Ascending aorta (tissue), 2 donors: ENCODE measurements at regions not wholly inside any gene's neighbourhood (a gene's known extent, or its start where the extent isn't known, plus 50 kb on each side); places are given as distances from the start of the nearest gene placed in this dataset.
"Not testable (repeated sequence)": the region's sequence is repeated elsewhere in the genome, so short reads cannot be mapped to it uniquely, and the experiment has no call there.

ENCODE experiments used
- DNase-seq, 2 donors: peaks; one replicate each; pipeline ENCODE4 v3.0.0-alpha.2; 2019; ENCODE audit warnings: low spot score in 2 of 2
- H3K27ac ChIP-seq, 2 donors: fragments of 200-600 bp; sonication (generic); one replicate each; pipeline ENCODE4 v1.5.1; 2016 to 2017; ENCODE audit warnings: mild to moderate bottlenecking in 1 of 2
- H3K27me3 ChIP-seq: fragments of 200-600 bp; sonication (generic); one replicate; pipeline ENCODE4 v1.5.1; 2017
- H3K36me3 ChIP-seq, 2 donors: fragments of 200-600 bp; sonication (generic); one replicate each; pipeline ENCODE4 v1.5.1; 2016
- H3K4me1 ChIP-seq, 2 donors: fragments of 200-600 bp; sonication (generic); one replicate each; pipeline ENCODE4 v1.5.1; 2016 to 2017; ENCODE audit warnings: mild to moderate bottlenecking in 1 of 2
- H3K4me3 ChIP-seq, 2 donors: fragments of 200-600 bp; sonication (generic); one replicate each; pipeline ENCODE4 v1.5.1; 2016 to 2017; ENCODE audit warnings: mild to moderate bottlenecking in 1 of 2
- H3K9me3 ChIP-seq, 2 donors: fragments of 200-600 bp; sonication (generic); one replicate each; pipeline ENCODE4 v1.5.1; 2016
- intact Hi-C: fragments of 100-400 bp; cut with DNase I; formaldehyde crosslinking; loops from one replicate; pipeline ENCODE4 v1.15.1; 2023
- TF ChIP-seq, protein P1 (sequence below), 3 experiments: fragments of 200-600 bp in 2 of 3; fragments of 450-650 bp in 1 of 3; sonication (generic) in 2 of 3; IDR thresholded peaks; one replicate each; pipeline ENCODE4 v1.5.1; 2016 to 2019; ENCODE audit warnings: antibody characterized with exemption in 3 of 3, mild to moderate bottlenecking in 1 of 3, moderate library complexity in 1 of 3

DNA sequence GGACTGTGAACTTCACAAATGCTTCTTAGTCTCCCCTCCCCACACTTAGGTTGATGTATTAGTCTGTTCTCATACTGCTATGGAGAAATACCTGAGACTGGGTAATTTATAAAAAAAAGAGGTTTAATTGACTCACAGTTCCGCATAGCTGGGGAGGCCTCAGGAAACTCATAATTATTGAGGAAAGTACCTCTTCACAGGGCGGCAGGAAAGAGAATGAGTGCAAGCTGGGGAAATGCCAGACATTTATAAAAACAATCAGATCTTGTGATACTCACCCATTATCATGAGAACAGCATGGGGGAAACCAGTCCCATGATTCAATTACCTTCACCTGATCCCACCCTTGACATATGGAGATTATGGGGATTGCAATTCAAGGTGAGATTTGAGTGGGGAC is 178.8 kb downstream of the SLC38A4 start:
- intact Hi-C loops, result no loop called here
- Histone ChIP-seq H3K36me3 (no peaks in the 10 kb centered on the region), H3K27me3 (no peaks in the 10 kb centered on the region), H3K27ac (no peak overlapping the region), H3K4me1 (no peaks in the 10 kb centered on the region), H3K9me3 (no peaks in the 10 kb centered on the region), H3K4me3 (no peak overlapping the region)
- TF ChIP-seq, protein P1, sequence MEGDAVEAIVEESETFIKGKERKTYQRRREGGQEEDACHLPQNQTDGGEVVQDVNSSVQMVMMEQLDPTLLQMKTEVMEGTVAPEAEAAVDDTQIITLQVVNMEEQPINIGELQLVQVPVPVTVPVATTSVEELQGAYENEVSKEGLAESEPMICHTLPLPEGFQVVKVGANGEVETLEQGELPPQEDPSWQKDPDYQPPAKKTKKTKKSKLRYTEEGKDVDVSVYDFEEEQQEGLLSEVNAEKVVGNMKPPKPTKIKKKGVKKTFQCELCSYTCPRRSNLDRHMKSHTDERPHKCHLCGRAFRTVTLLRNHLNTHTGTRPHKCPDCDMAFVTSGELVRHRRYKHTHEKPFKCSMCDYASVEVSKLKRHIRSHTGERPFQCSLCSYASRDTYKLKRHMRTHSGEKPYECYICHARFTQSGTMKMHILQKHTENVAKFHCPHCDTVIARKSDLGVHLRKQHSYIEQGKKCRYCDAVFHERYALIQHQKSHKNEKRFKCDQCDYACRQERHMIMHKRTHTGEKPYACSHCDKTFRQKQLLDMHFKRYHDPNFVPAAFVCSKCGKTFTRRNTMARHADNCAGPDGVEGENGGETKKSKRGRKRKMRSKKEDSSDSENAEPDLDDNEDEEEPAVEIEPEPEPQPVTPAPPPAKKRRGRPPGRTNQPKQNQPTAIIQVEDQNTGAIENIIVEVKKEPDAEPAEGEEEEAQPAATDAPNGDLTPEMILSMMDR (IDR thresholded peaks at IDR 0.05), result no peak
- DNase-seq, result no peak

DNA sequence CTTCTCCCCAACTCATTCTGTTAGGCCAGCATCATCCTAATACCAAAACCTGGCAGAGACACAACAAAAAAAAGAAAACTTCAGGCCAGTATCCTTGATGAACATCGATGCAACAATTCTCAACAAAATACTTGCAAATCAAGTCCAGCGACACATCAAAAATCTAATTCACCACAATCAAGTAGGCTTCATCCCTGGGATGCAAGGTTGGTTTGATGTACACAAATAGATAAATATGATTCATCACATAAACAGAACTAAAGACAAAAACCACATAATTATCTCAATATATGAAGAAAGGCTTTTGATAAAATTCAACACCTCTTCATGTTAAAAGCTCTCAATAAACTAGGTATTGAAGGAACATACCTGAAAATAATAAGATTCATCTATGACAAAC is 184.1 kb downstream of the SLC38A4 start:
- H3K9me3 ChIP-seq, result peaks cover 0 to 10% of the 10 kb centered on the region in 2 donors
- H3K27me3 ChIP-seq, H3K36me3 ChIP-seq, intact Hi-C loops, DNase-seq, H3K4me3 ChIP-seq, H3K27ac ChIP-seq, H3K4me1 ChIP-seq: not testable (repeated sequence)

DNA sequence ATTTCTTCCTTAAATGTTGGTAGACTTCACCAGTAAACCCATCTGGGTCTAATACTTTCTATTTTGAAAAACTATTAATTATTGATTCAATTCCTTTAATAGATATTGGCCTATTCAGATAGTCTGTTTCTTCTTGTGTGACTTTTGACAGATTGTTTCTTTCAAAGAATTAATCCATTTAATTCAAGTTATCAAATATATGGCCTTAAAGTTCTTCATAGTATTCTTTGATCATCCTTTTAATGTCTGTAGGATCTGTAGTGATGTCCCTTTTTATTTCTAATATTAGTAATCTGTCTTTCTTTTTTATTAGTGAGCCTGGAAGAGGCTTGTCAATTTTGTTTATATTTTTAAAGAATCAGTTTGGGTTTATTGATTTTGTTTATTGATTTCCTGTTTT is 190.0 kb downstream of the SLC38A4 start:
- intact Hi-C loops, result no loop called here
- Histone ChIP-seq H3K4me3 (no peak overlapping the region), H3K27me3 (no peaks in the 10 kb centered on the region), H3K4me1 (peaks cover 0 to 3% of the 10 kb centered on the region in 2 donors), H3K36me3 (no peaks in the 10 kb centered on the region), H3K9me3 (peaks cover 0 to 32% of the 10 kb centered on the region in 2 donors), H3K27ac (no peak overlapping the region)
- no peak for DNase-seq
- TF ChIP-seq, protein P1 (IDR thresholded peaks at IDR 0.05), result no peak

DNA sequence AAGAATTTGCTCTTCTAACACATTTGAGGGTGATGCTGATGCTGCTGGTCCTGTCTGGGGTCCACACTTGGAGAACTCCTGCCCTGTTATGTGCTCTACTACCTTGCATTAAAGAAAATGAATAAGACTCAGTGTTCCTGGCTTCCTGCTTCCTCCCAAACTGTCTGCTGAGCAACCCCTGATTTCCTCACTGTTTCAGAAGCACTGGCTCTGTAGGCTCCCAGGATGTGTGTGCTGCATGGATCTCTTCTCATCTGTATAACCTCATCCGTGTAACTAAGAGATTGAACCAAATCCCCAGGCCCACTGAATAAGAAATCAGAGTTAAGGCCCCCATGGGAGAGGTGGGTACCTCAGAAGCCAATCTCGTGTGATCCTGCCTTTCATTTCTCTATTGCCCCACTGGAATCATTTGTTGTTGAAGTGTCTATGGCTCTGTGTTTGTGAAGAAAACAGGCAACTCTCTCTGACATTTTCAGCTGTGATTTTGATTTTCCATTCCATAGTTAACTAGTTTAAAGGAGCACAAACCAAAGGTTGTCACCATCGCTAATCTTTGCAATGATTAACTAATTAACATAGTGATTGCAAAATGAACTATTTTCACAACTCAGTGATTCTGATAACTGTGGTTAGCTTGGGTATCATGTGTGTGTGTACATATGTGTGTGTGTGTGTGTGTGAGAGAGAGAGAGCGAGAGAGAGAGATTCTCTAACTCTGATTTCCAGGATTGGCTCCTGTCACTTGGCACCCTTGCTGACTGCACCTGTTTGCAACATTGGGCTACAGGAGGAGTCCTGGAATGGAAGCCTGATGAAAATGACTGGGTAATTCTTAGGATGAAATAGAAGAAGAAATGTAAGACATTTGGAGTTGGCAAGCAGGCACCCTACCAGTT is 196.2 kb downstream of the SLC38A4 start:
- Histone ChIP-seq H3K36me3 (no peaks in the 10 kb centered on the region), H3K27me3 (no peaks in the 10 kb centered on the region), H3K4me1 (peaks cover 0 to 3% of the 10 kb centered on the region in 2 donors), H3K9me3 (peaks cover 0 to 6% of the 10 kb centered on the region in 2 donors), H3K27ac (no peak overlapping the region), H3K4me3 (no peak overlapping the region)
- DNase-seq, result no peak
- intact Hi-C loops, result no loop called here
- TF ChIP-seq, protein P1 (IDR thresholded peaks at IDR 0.05), result no peak

DNA sequence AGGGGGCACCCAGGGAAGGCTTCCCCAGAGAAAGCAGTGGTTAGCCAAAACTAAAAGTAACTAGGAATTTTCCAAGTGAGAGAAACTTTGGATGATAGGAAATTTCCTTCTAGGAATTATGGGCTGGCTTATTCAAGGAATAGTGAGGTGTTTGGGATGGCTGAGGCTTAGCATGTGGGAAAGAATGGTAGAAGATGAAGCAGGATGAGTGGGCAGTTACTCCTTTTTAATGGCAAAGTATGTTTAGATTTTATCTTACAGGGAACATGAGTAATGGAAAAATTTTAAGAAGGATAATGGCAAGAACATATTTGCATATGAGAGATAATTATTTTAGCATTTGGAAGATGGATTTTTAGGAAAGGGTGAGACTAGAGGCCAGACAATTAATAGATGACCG is 197.6 kb downstream of the SLC38A4 start:
- no peak overlapping the region for H3K4me3 ChIP-seq
- H3K9me3 ChIP-seq, result peaks cover 0 to under 1% of the 10 kb centered on the region in 2 donors
- intact Hi-C loops, result no loop called here
- TF ChIP-seq, protein P1 (IDR thresholded peaks at IDR 0.05), result no peak
- DNase-seq, result no peak
- peaks cover 0 to 3% of the 10 kb centered on the region in 2 donors for H3K4me1 ChIP-seq
- no peaks in the 10 kb centered on the region for H3K27me3 ChIP-seq
- no peak overlapping the region for H3K27ac ChIP-seq
- no peaks in the 10 kb centered on the region for H3K36me3 ChIP-seq

DNA sequence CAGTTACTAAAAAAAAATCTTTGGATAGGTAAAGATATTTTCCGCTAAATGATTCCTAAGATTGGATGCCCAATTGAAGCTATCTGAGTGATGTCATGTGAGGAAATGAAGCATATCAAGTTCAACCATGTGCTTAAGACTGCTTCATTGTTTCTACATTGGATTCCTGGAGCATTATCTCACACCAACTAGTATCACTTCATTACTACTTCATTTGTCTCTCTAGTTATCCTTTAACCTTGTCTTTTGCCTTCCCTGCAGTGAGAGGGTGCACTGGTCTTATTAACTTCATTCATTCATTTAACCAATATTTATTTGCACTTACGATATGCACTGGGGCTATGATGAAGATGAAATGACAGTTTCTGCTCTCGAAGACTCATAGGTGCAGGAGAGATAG is 198.1 kb downstream of the SLC38A4 start:
- TF ChIP-seq, protein P1 (IDR thresholded peaks at IDR 0.05), result no peak

DNA sequence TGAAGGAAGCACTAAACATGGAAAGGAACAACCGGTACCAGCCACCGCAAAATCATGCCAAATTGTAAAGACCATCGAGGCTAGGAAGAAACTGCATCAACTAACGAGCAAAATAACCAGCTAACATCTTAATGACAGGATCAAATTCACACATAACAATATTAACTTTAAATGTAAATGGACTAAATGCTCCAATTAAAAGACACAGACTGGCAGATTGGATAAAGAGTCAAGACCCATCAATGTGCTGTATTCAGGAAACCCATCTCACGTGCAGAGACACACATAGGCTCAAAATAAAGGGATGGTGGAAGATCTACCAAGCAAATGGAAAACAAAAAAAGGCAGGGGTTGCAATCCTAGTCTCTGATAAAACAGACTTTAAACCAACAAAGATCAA is 206.3 kb downstream of the SLC38A4 start:
- not testable (repeated sequence) for H3K36me3 ChIP-seq, H3K27me3 ChIP-seq, H3K9me3 ChIP-seq, DNase-seq, H3K4me1 ChIP-seq, H3K4me3 ChIP-seq, H3K27ac ChIP-seq
- intact Hi-C loops, result loop anchor here (5.0 kb wide), 1 partner anchor 237 kb away; no protein-coding TSS in a partner anchor

More for the DNA sequence above, 198.1 kb downstream of the SLC38A4 start:
- Histone ChIP-seq H3K36me3 (no peaks in the 10 kb centered on the region), H3K4me1 (peaks cover 0 to 3% of the 10 kb centered on the region in 2 donors), H3K4me3 (no peak overlapping the region), H3K27ac (no peak overlapping the region), H3K27me3 (no peaks in the 10 kb centered on the region), H3K9me3 (no peaks in the 10 kb centered on the region)
- no peak for DNase-seq
- intact Hi-C loops, result no loop called here

DNA sequence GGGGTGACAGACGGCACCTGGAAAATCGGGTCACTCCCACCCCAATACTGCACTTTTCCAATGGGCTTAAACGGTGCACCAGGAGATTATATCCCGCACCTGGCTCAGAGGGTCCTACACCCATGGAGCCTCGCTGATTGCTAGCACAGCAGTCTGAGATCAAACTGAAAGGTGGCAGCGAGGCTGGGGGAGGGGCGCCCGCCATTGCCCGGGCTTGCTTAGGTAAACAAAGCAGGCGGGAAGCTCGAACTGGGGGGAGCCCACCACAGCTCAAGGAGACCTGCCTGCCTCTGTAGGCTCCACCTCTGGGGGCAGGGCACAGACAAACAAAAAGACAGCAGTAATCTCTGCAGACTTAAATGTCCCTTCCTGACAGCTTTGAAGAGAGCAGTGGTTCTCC is 208.1 kb downstream of the SLC38A4 start:
- intact Hi-C loops, result loop anchor here (5.0 kb wide), 1 partner anchor 235 kb away; no protein-coding TSS in a partner anchor
- H3K27me3 ChIP-seq, H3K36me3 ChIP-seq, H3K4me1 ChIP-seq, DNase-seq, H3K4me3 ChIP-seq, H3K9me3 ChIP-seq: not testable (repeated sequence)
- peak overlapping the region in 1 of 2 donors; percentile 50 for H3K27ac ChIP-seq
